CD14-positive monocyte (primary cell): ENCODE measurements at regions not wholly inside any gene's neighbourhood (a gene's known extent, or its start where the extent isn't known, plus 50 kb on each side); places are given as distances from the start of the nearest gene placed in this dataset.

Source experiments
- DNase-seq, 3 donors: peaks; one replicate each; pipeline ENCODE4 v3.0.0-alpha.2; 2011 to 2022
- H2AFZ ChIP-seq: 2 replicates; pipeline ENCODE4 v1.6.0; 2012; ENCODE audit warnings: mild to moderate bottlenecking, low read depth, low read length, inconsistent platforms; ENCODE audit not compliant: insufficient read depth, poor library complexity, severe bottlenecking
- H3K27ac ChIP-seq, 2 donors: 1 replicate in 1 of 2; 2 replicates in 1 of 2; pipeline ENCODE4 v1.5.1; 2012 to 2013; ENCODE audit warnings: low read length in 2 of 2, control low read depth in 1 of 2, inconsistent platforms in 1 of 2, low read depth in 1 of 2, mild to moderate bottlenecking in 1 of 2
- H3K27me3 ChIP-seq, 2 donors: one replicate each; pipeline versions ENCODE4 v1.6.0 to v1.6.1; 2011 to 2013; ENCODE audit warnings: low read length in 2 of 2; ENCODE audit not compliant: control insufficient read depth in 2 of 2, insufficient read depth in 2 of 2
- H3K36me3 ChIP-seq, 2 donors: replicated peaks in 1 of 2; 1 replicate in 1 of 2; 2 replicates in 1 of 2; pipeline versions ENCODE4 v1.5.1 to v1.6.1; 2012 to 2013; ENCODE audit warnings: low read length in 2 of 2, control low read depth in 1 of 2, inconsistent platforms in 1 of 2, mild to moderate bottlenecking in 1 of 2; ENCODE audit not compliant: insufficient read depth in 2 of 2, control insufficient read depth in 1 of 2
- H3K4me1 ChIP-seq, 2 donors: 1 replicate in 1 of 2; 2 replicates in 1 of 2; pipeline versions ENCODE4 v1.5.1 to v1.6.1; 2012 to 2013; ENCODE audit warnings: low read length in 2 of 2, control low read depth in 1 of 2, inconsistent platforms in 1 of 2, mild to moderate bottlenecking in 1 of 2, moderate library complexity in 1 of 2; ENCODE audit not compliant: insufficient read depth in 2 of 2, control insufficient read depth in 1 of 2
- H3K4me2 ChIP-seq: replicated peaks from 2 replicates; pipeline ENCODE3; 2012; ENCODE audit warnings: low read length, moderate library complexity, mild to moderate bottlenecking; ENCODE audit not compliant: poor library complexity, severe bottlenecking; ENCODE audit errors: extremely low read depth
- H3K4me3 ChIP-seq, 3 experiments: fragments of 200-600 bp in 1 of 3; sonication (generic) in 1 of 3; replicated peaks in 1 of 3; 1 replicate in 2 of 3; 2 replicates in 1 of 3; pipeline ENCODE4 v1.5.1; 2011 to 2013; ENCODE audit warnings: low read length in 3 of 3, mild to moderate bottlenecking in 3 of 3, control low read depth in 2 of 3, low read depth in 2 of 3, inconsistent platforms in 1 of 3, moderate library complexity in 1 of 3
- H3K79me2 ChIP-seq: 2 replicates; pipeline ENCODE4 v1.6.0; 2012; ENCODE audit warnings: mild to moderate bottlenecking, control low read depth, inconsistent platforms, low read length, moderate library complexity; ENCODE audit not compliant: insufficient read depth
- H3K9ac ChIP-seq: 2 replicates; pipeline ENCODE4 v1.6.0; 2017; ENCODE audit warnings: low read length, mild to moderate bottlenecking; ENCODE audit not compliant: insufficient read depth, poor library complexity, severe bottlenecking
- H3K9me3 ChIP-seq, 2 donors: replicated peaks in 1 of 2; 1 replicate in 1 of 2; 2 replicates in 1 of 2; pipeline versions ENCODE4 v1.5.1 to v1.6.1; 2012 to 2013; ENCODE audit warnings: low read length in 2 of 2, control low read depth in 1 of 2; ENCODE audit not compliant: control insufficient read depth in 1 of 2, insufficient read depth in 1 of 2
- H4K20me1 ChIP-seq: 2 replicates; pipeline ENCODE4 v1.6.0; 2012; ENCODE audit warnings: mild to moderate bottlenecking, low read length, control low read depth, moderate library complexity; ENCODE audit not compliant: insufficient read depth
- H3K27ac Mint-ChIP-seq, 7 donors: one replicate each; pipeline ENCODE4 v1.8.0; 2020; ENCODE audit warnings: mild to moderate bottlenecking in 7 of 7, mixed read lengths in 7 of 7, moderate library complexity in 6 of 7, inconsistent platforms in 2 of 7
- H3K27me3 Mint-ChIP-seq, 3 donors: one replicate each; pipeline ENCODE4 v1.8.0; 2021 to 2022; ENCODE audit warnings: low read depth in 3 of 3, mild to moderate bottlenecking in 3 of 3, mixed read lengths in 3 of 3, moderate library complexity in 3 of 3, inconsistent platforms in 1 of 3
- H3K36me3 Mint-ChIP-seq, 2 donors: one replicate each; pipeline ENCODE4 v1.8.0; 2020; ENCODE audit warnings: mixed read lengths in 2 of 2, inconsistent platforms in 1 of 2, mild to moderate bottlenecking in 1 of 2
- H3K4me1 Mint-ChIP-seq: one replicate; pipeline ENCODE4 v1.8.0; 2020; ENCODE audit warnings: mild to moderate bottlenecking, mixed read lengths
- H3K4me3 Mint-ChIP-seq, 2 donors: one replicate each; pipeline ENCODE4 v1.8.0; 2020; ENCODE audit warnings: mild to moderate bottlenecking in 2 of 2, mixed read lengths in 2 of 2, moderate library complexity in 1 of 2
- H3K9me3 Mint-ChIP-seq, 7 donors: one replicate each; pipeline ENCODE4 v1.8.0; 2020 to 2022; ENCODE audit warnings: mixed read lengths in 7 of 7, mild to moderate bottlenecking in 6 of 7, moderate library complexity in 6 of 7, inconsistent platforms in 2 of 7
- WGBS: methylation state at CpG from one replicate; pipeline ENCODE4 v1.1.5; 2013; ENCODE audit warnings: missing lambda C conversion rate; ENCODE audit not compliant: insufficient coverage; 5-methylcytosine and 5-hydroxymethylcytosine counted together
- intact Hi-C, 2 donors: fragments of 100-400 bp; cut with micrococcal nuclease; formaldehyde crosslinking; loops; one replicate each; pipeline versions ENCODE4 v1.15.0 to v1.15.1; 2023
- TF ChIP-seq, protein P1 (sequence below): fragments of 200-600 bp; IDR thresholded peaks from one replicate; pipeline ENCODE4 v1.8.0; 2022; ENCODE audit warnings: antibody characterized with exemption, mild to moderate bottlenecking

DNA sequence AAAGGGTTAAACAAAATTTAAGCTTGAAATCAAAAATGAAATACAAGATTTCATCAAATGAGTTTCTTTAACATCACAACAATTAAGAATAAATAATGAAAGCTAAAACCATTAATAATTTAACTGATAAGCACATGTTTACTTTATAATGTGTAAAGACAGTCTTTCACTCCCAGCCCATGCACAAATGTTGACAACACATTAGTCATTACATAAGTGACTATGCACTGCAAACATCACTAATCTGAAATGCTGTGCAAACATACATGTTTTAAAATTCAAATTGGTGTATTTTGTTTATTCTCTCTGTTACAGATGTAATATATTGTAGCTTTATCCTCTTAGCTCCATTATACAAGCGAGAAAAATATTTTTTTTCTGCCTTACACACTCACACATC lies 220.6 kb upstream of the CPXCR1 start:
- TF ChIP-seq, protein P1, sequence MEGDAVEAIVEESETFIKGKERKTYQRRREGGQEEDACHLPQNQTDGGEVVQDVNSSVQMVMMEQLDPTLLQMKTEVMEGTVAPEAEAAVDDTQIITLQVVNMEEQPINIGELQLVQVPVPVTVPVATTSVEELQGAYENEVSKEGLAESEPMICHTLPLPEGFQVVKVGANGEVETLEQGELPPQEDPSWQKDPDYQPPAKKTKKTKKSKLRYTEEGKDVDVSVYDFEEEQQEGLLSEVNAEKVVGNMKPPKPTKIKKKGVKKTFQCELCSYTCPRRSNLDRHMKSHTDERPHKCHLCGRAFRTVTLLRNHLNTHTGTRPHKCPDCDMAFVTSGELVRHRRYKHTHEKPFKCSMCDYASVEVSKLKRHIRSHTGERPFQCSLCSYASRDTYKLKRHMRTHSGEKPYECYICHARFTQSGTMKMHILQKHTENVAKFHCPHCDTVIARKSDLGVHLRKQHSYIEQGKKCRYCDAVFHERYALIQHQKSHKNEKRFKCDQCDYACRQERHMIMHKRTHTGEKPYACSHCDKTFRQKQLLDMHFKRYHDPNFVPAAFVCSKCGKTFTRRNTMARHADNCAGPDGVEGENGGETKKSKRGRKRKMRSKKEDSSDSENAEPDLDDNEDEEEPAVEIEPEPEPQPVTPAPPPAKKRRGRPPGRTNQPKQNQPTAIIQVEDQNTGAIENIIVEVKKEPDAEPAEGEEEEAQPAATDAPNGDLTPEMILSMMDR = no peak
- Mint-ChIP-seq H3K4me3 (no peak overlapping the region), H3K27ac (no peak overlapping the region), H3K27me3 (no peaks in the 10 kb centered on the region), H3K36me3 (no peaks in the 10 kb centered on the region), H3K9me3 (no peaks in the 10 kb centered on the region), H3K4me1 (no peaks in the 10 kb centered on the region)
- intact Hi-C loops = no loop called here
- no peak for DNase-seq
- Histone ChIP-seq H3K4me1 (no peaks in the 10 kb centered on the region), H3K9me3 (no peaks in the 10 kb centered on the region), H3K4me2 (no peak overlapping the region), H2AFZ (no peak overlapping the region), H3K36me3 (no peaks in the 10 kb centered on the region), H4K20me1 (no peaks in the 10 kb centered on the region), H3K79me2 (no peaks in the 10 kb centered on the region), H3K27ac (no peak overlapping the region), H3K27me3 (no peaks in the 10 kb centered on the region), H3K4me3 (no peak overlapping the region), H3K9ac (no peak overlapping the region)
- no CpG with 5 or more reads among the region's 1 CpG for WGBS

DNA sequence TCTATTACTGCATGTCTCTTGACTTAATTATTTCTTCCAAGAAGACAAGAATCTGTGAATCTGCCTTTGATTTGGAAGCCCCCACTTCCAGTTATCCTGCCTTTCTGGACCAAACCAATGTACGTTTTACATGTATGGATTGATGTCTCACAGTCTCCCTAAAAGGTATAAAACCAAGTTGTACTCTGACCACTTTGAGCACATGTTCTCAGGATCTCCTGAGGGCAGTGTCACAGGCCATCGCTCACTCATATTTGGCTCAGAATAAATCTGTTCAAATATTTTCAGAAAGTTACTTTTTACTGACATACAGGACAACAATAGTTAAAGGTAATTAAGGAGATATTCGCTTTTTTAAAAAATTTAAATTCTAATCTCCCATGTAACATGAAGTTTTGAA lies 188.6 kb upstream of the CPXCR1 start:
- no peaks in the 10 kb centered on the region for H3K4me1 ChIP-seq
- H3K9me3 ChIP-seq = peaks cover 0 to 8% of the 10 kb centered on the region in 2 donors
- TF ChIP-seq, protein P1 = no peak
- H3K9me3 Mint-ChIP-seq = peaks cover 0 to 4% (median 0%) of the 10 kb centered on the region in 7 donors
- no peaks in the 10 kb centered on the region for H4K20me1 ChIP-seq
- DNase-seq = no peak
- H3K79me2 ChIP-seq = no peaks in the 10 kb centered on the region
- H2AFZ ChIP-seq = no peak overlapping the region
- H3K4me3 Mint-ChIP-seq = no peak overlapping the region
- no CpG with 5 or more reads among the region's 3 CpGs for WGBS
- H3K27me3 Mint-ChIP-seq = no peaks in the 10 kb centered on the region
- intact Hi-C loops = no loop called here
- no peak overlapping the region for H3K4me2 ChIP-seq
- H3K9ac ChIP-seq = no peak overlapping the region
- H3K27me3 ChIP-seq = no peaks in the 10 kb centered on the region
- no peaks in the 10 kb centered on the region for H3K4me1 Mint-ChIP-seq
- no peaks in the 10 kb centered on the region for H3K36me3 ChIP-seq
- no peak overlapping the region for H3K27ac Mint-ChIP-seq
- H3K36me3 Mint-ChIP-seq = no peaks in the 10 kb centered on the region
- H3K4me3 ChIP-seq = no peak overlapping the region
- H3K27ac ChIP-seq = no peak overlapping the region
